ENCODE measurements at regions not wholly inside any gene's neighbourhood (a gene's known extent, or its start where the extent isn't known, plus 50 kb on each side); places are given as distances from the start of the nearest gene placed in this dataset.

GRCh38 chr2:107088156-107088555 is 202.2 kb upstream of the ST6GAL2 start:
- TF ChIP-seq CTCF (IDR thresholded peaks at IDR 0.05) (no peak), POLR2A (IDR thresholded peaks at IDR 0.05) (no peak), EP300 (IDR thresholded peaks at IDR 0.05) (no peak)

All from upper lobe of left lung (tissue), 4 donors.